VCaP (cell line): ENCODE measurements at regions not wholly inside any gene's neighbourhood (a gene's known extent, or its start where the extent isn't known, plus 50 kb on each side); places are given as distances from the start of the nearest gene placed in this dataset.
"Not testable (repeated sequence)": the region's sequence is repeated elsewhere in the genome, so short reads cannot be mapped to it uniquely, and the experiment has no call there.

Source experiments
- H3K27ac ChIP-seq: fragments of 450-650 bp; 2 replicates; pipeline ENCODE4 v1.5.1; 2017
- TF ChIP-seq, protein P1 (sequence below): fragments of 450-650 bp; conservative IDR thresholded peaks from 2 replicates; pipeline ENCODE4 v1.5.1; 2017; ENCODE audit warnings: mild to moderate bottlenecking, moderate library complexity

DNA sequence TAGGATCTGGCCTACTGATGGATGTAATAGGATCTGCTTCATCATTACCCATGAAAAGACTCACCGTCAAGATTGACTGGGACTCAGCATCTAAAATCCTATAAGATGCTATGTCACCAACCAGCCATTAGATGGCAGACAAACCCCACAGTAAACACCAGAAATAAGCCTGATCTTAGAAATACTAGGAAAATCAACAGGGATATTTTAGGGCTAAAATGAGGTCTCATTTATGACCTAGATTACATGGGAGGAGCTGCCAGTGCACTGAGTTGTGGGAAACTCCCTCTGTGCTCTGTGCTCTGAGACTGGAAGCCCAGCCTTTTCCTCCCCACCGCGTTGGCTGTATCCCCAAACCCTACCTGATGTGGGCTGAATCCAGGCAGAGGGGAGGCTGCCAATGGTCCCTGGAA is 1335.8 kb downstream of the RPIA start:
- TF ChIP-seq, protein P1, sequence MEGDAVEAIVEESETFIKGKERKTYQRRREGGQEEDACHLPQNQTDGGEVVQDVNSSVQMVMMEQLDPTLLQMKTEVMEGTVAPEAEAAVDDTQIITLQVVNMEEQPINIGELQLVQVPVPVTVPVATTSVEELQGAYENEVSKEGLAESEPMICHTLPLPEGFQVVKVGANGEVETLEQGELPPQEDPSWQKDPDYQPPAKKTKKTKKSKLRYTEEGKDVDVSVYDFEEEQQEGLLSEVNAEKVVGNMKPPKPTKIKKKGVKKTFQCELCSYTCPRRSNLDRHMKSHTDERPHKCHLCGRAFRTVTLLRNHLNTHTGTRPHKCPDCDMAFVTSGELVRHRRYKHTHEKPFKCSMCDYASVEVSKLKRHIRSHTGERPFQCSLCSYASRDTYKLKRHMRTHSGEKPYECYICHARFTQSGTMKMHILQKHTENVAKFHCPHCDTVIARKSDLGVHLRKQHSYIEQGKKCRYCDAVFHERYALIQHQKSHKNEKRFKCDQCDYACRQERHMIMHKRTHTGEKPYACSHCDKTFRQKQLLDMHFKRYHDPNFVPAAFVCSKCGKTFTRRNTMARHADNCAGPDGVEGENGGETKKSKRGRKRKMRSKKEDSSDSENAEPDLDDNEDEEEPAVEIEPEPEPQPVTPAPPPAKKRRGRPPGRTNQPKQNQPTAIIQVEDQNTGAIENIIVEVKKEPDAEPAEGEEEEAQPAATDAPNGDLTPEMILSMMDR, result peak; percentile 24
- not testable (repeated sequence) for H3K27ac ChIP-seq

DNA sequence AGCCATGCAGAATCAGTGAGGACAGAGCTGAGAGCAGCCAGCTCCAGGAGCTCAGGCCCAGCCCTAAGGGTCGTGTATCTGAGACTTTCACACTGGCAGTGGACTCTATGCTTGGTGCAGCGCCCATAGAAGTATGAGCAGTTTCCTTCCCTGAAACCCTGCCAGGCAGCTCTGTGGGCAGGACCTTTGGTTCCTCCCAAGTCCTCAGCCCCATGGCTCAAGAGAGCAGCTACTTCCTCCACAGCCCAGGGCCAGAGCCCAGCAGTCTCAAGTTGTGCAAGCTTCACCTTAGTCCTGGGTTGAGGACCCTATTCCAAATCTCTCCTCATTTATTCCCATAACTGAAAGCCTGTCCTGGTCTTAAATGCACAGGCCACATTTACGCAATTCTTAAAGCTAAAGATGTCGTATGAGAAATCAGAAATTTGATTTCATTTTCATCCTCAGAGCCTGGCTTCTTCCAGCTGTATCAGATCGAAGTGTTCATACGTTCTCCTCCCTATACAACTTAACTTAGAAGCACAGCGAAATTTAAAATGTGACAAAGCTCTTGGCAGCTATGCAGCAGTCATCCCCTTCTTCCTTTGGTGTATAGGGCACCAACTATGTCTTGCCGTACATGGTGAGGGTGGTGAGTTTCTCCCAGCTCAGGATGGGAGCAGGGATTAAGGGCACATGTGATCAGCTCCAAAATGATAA is 1337.1 kb downstream of the RPIA start:
- not testable (repeated sequence) for H3K27ac ChIP-seq

DNA sequence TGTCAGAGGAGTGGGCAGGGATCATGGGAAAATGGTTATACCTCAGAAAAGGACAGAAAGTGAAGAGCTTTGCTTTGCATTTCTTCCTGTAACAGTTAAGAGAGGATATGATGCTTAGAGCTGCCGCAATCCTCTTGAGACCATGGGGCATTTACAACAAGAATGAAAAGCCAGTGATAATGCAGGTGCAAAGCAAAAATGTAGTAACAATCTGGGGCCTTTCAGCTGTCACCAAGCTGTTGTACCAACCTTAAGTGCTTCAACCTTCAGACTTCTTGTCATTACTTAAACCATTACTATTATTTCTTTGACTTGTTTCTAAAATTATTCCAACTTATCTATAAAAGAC is 1337.6 kb downstream of the RPIA start:
- H3K27ac ChIP-seq, result not testable (repeated sequence)

DNA sequence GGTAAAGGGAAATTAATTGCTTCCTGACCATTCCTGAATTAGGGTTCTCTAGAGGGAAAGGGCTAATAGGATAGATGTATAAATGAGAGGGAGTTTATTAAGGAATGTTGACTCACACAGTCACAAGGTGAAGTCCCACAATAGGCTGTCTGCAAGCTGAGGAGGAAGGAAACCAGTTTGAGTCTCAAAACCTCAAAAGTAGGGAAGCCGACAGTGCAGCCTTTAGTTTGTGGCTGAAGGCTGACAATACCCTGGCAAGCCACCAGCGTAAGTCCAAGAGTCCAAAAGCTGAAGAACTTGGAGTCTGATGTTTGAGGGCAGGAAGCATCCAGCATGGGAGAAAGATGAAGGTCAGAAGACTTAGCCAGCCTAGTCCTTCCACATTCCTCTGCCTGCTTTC is 1340.8 kb downstream of the RPIA start:
- H3K27ac ChIP-seq, result not testable (repeated sequence)

DNA sequence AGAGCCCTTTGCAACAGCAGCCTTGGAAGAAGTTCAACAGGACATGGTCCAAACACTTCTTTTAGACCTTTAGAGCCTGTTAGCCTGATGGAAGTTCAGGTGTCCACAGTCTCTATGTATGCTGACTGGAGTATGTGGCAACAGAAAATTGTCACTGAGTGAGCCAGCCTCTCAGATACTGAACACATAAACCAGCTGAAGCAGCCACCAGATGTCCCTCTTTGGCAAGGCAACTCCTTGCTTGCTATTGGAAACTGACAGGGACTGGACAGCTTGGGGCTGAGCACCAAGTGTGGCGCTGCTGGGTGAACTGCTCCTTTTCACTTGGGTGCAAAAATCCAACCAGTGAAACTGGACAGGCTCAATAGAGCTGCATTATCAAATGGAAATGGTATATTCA is 1344.9 kb downstream of the RPIA start:
- not testable (repeated sequence) for H3K27ac ChIP-seq

DNA sequence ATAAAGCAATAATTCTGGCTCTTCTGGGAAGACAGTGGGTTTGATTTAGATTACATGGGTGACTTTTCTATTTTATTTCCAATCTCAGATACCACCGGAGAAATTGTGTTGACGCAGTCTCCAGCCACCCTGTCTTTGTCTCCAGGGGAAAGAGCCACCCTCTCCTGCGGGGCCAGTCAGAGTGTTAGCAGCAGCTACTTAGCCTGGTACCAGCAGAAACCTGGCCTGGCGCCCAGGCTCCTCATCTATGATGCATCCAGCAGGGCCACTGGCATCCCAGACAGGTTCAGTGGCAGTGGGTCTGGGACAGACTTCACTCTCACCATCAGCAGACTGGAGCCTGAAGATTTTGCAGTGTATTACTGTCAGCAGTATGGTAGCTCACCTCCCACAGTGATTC is 1347.6 kb downstream of the RPIA start:
- H3K27ac ChIP-seq, result not testable (repeated sequence)

DNA sequence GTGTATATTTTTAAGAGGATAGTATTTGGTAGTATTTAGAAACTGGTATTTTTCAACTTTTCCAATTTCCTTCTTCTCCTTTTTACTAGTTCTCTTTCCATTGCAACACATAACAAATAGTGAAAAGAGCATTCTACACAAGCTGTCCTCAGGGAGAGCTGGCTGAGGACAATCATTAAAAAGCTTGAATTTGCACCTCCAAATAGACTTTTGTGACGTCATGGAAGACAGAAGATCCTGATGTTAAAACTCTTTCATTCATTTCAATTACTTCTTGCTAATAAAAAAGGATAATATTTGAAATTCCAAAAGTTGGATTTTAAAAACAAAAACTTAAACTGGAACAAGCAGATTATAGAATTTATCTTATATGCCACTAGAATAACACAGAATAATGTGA is 1356.3 kb downstream of the RPIA start:
- H3K27ac ChIP-seq, result not testable (repeated sequence)

DNA sequence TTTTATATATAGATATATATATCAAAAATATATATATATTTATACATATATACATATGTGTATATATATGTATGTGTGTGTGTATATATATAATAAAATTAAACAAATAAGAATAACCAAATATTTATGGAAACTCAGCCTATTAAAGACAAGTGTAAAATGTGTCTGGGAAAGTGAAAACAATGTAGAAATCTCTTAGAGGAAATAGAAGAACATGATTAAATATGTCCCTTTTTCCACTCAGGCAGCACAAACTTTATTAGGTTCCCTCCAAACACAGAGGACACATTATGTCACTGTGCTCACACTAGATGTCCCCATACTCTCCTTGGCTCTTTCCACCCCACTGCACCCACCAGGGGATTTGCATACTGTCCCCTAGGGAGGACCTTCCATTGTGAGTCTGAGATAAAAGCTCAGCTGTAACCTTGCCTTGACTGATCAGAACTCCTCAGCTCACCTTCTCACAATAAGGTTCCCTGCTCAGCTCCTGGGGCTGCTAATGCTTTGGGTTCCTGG is 1360.7 kb downstream of the RPIA start:
- H3K27ac ChIP-seq, result not testable (repeated sequence)

DNA sequence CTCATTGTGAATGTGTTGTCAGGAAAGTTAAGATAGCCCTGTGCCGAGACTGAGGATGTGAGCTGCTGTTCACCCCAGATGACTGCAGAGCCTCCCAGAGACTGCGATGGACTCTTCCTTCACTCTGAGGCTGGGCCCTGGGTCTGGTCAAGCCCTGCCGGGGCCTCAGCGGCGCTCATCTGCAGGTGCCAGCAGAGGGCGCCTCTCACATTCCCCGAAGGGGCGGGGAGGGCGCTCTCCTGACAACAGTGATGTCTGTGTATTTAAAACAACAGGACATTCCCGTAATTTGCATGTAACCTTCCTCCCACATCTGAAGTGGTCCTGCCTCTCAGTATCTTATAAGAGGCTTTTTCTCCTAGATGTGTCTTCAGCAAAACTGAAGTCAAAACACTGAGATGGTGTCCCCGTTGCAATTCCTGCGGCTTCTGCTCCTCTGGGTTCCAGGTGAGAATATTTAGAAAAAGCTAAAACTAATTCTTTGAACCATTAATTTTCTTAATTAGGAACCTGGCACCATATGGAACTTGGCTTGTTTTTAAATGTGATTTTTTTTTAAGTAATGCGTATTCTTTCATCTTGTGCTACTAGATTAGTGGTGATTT is 1377.9 kb downstream of the RPIA start:
- no peak overlapping the region for H3K27ac ChIP-seq
- TF ChIP-seq, protein P1, result peak; percentile 87

DNA sequence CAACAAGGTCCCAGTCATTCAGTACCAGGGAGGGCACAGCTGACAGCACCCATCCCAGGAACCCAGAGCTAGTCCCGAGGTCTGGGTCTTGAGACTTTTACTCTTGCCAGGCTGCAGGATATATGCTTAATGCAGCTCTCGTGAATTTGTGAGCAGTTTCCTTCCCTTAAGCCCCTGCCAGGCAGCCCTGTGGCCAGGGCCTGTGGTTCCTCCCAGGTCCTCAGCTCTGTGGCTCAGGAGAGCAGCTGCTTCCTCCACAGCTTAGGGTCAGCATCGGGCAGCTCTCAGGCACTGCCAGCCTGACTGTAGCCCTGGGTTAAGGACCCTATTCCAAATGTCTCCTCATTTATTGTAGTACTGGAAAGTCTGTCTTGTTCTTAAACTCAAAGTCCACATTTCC is 1384.8 kb downstream of the RPIA start:
- H3K27ac ChIP-seq, result no peak overlapping the region

DNA sequence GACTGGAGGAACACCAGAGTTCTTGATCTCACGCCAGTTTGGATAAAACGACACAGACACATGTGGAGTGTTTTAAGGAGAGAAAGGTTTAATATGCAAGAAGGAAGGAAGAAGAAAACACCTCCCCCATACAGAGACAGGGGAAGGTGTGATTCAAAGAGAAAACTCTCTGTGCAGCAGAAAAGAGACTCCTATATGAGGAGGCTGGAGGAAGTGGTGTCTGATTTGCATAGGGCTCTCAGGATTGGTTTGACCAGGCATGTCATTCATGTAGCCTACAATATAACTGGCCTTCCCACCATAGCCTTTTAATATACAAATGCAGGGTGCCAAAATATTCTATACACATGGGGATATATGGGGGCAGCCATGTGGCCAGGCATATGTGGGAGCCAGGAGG is 1386.5 kb downstream of the RPIA start:
- TF ChIP-seq, protein P1, result no peak
- H3K27ac ChIP-seq, result no peak overlapping the region

More for the DNA sequence above, 1384.8 kb downstream of the RPIA start:
- TF ChIP-seq, protein P1, result no peak
